GM12878 (cell line): ENCODE measurements at regions not wholly inside any gene's neighbourhood (a gene's known extent, or its start where the extent isn't known, plus 50 kb on each side); places are given as distances from the start of the nearest gene placed in this dataset.
"Not testable (repeated sequence)": the region's sequence is repeated elsewhere in the genome, so short reads cannot be mapped to it uniquely, and the experiment has no call there.

Source experiments
- ATAC-seq: fragments of 200-7000 bp; cut with Tn5 transposase; 3 replicates; pipeline ENCODE4 v1.9.1; 2020; ENCODE audit warnings: mild to moderate bottlenecking, moderate library complexity
- BruUV-seq: library from RNA; stranded (reverse); fragments of 400-500 nt; replicated peaks from 2 replicates; lab custom pipeline; 2021; lab: Mats Ljungman, UMichigan
- CTCF ChIA-PET: fragments of 300-600 bp; sonication (Branson Sonifier 250); formaldehyde crosslinking; extraction: SDS; loops from one replicate; lab custom pipeline; 2021; ENCODE audit warnings: inconsistent platforms; lab: Yijun Ruan, JAX
- POLR2A ChIA-PET: fragments of 350-600 bp; formaldehyde crosslinking; extraction: SDS; loops from one replicate; lab custom pipeline; 2021; ENCODE audit warnings: inconsistent platforms; lab: Charles Lee
- RAD21 ChIA-PET: fragments of 300-600 bp; sonication (Branson Sonifier 250); formaldehyde crosslinking; loops from one replicate; lab custom pipeline; 2023; ENCODE audit warnings: antibody characterized with exemption; ENCODE audit not compliant: unreplicated experiment; lab: Charles Lee
- SMC1A ChIA-PET: fragments of 300-600 bp; sonication (Branson Sonifier 250); formaldehyde crosslinking; loops from one replicate; lab custom pipeline; 2023; ENCODE audit not compliant: unreplicated experiment, uncharacterized antibody; lab: Charles Lee
- DNase-seq: peaks from one replicate; pipeline ENCODE4 v3.0.0-alpha.2; 2011; ENCODE audit warnings: low read depth, low spot score
- FAIRE-seq: peaks from 3 replicates; lab custom pipeline; 2011; peaks lifted over from hg19 to GRCh38; lab: Jason Lieb, UNC
- H2AFZ ChIP-seq: 2 replicates; pipeline ENCODE4 v1.6.0; 2011; ENCODE audit warnings: low read depth, low read length, control low read depth; ENCODE audit not compliant: control insufficient read depth
- H3K27ac ChIP-seq: 2 replicates; pipeline ENCODE4 v1.5.1; 2011; ENCODE audit warnings: control low read depth; ENCODE audit not compliant: control insufficient read depth, insufficient read depth
- H3K27me3 ChIP-seq, 2 experiments: replicated peaks in 1 of 2; 2 replicates each; pipeline versions ENCODE4 v1.6.0 to v1.6.1; 2011; ENCODE audit warnings: low read length in 1 of 2; ENCODE audit not compliant: control insufficient read depth in 2 of 2, insufficient read depth in 2 of 2
- H3K36me3 ChIP-seq, 2 experiments: 2 replicates each; pipeline ENCODE4 v1.5.1; 2011; ENCODE audit warnings: low read length in 1 of 2; ENCODE audit not compliant: control insufficient read depth in 2 of 2, insufficient read depth in 2 of 2
- H3K4me1 ChIP-seq: 2 replicates; pipeline ENCODE4 v1.6.1; 2011; ENCODE audit warnings: mild to moderate bottlenecking, low read length, moderate library complexity, mixed read lengths; ENCODE audit not compliant: control insufficient read depth, insufficient read depth
- H3K4me2 ChIP-seq: 2 replicates; pipeline ENCODE4 v1.6.0; 2011; ENCODE audit warnings: control low read depth; ENCODE audit not compliant: control insufficient read depth, insufficient read depth
- H3K4me3 ChIP-seq: fragments of 200-600 bp; sonication (generic); 2 replicates; pipeline ENCODE4 v1.5.1; 2016
- H3K79me2 ChIP-seq: 2 replicates; pipeline ENCODE4 v1.6.0; 2011; ENCODE audit warnings: low read length; ENCODE audit not compliant: control insufficient read depth, insufficient read depth
- H3K9ac ChIP-seq: 2 replicates; pipeline ENCODE4 v1.8.0; 2011; ENCODE audit warnings: low read length, control low read depth, mixed read lengths; ENCODE audit not compliant: control insufficient read depth, insufficient read depth
- H3K9me3 ChIP-seq: replicated peaks from 3 replicates; pipeline ENCODE4 v1.5.1; 2011; ENCODE audit warnings: mild to moderate bottlenecking, low read length; ENCODE audit not compliant: control insufficient read depth, insufficient read depth
- H4K20me1 ChIP-seq: 2 replicates; pipeline ENCODE4 v1.6.0; 2011; ENCODE audit not compliant: control insufficient read depth, insufficient read depth
- NBN ChIP-seq: fragments of 450-650 bp; IDR thresholded peaks from 2 replicates; pipeline ENCODE4 v1.6.1; 2016
- WGBS: methylation state at CpG from one replicate; pipeline ENCODE4 v1.1.6; 2016; ENCODE audit warnings: low lambda C conversion rate; ENCODE audit not compliant: insufficient replicate concordance, insufficient coverage; ENCODE audit errors: missing lambda C conversion rate; 5-methylcytosine and 5-hydroxymethylcytosine counted together
- in situ Hi-C: fragments of 300-500 bp; cut with MboI; formaldehyde crosslinking; loops from 9 replicates; pipeline ENCODE4 v1.14.3; 2018; ENCODE audit warnings: mixed read lengths
- intact Hi-C: fragments of 100-400 bp; cut with micrococcal nuclease; formaldehyde crosslinking; loops from one replicate; pipeline ENCODE4 v1.14.2; 2022; ENCODE audit not compliant: unreplicated experiment
- TF ChIP-seq, protein P1 (sequence below): fragments of 450-650 bp; IDR thresholded peaks from 2 replicates; pipeline ENCODE4 v1.6.1; 2017; ENCODE audit warnings: borderline replicate concordance

DNA sequence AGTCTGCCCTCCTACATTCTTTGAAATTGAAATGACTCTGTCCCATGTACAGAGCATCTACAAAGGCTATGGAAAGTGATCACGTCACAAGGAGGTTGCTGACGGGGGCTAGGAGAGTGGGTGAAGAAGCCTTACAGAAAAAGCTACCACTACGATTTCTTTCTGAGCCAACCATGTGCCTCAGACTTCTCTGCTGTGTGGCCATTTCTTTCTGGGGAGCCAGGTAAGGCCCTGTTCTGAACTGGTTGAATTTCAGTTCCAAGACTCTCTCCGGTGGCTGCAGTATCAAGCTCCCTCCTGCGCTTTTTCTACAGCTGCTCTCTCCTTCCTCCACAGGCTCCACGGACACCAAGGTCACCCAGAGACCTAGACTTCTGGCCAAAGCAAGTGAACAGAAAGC lies 112.5 kb upstream of the PRSS1 start:
- no peaks in the 10 kb centered on the region for H3K4me1 ChIP-seq
- no peaks in the 10 kb centered on the region for H3K9me3 ChIP-seq
- H3K4me2 ChIP-seq: no peak overlapping the region
- ChIA-PET RAD21 (interaction anchor here (1.0 to 5.8 kb wide), 5 partner anchors 16 to 177 kb away, joined by 3 to 102 read pairs (median 4); no protein-coding TSS in a partner anchor), SMC1A (interaction anchor here (0.6 to 10.0 kb wide), 14 partner anchors 21 to 365 kb away, joined by 3 to 102 read pairs (median 4); no protein-coding TSS in a partner anchor), POLR2A (interaction anchor here (0.5 to 0.7 kb wide), 3 partner anchors 127 to 203 kb away, joined by 3 read pairs; no protein-coding TSS in a partner anchor)
- no peak overlapping the region for H3K9ac ChIP-seq
- H3K27ac ChIP-seq: no peak overlapping the region
- no peak overlapping the region for H3K4me3 ChIP-seq
- H2AFZ ChIP-seq: no peak overlapping the region
- TF ChIP-seq, protein P1, sequence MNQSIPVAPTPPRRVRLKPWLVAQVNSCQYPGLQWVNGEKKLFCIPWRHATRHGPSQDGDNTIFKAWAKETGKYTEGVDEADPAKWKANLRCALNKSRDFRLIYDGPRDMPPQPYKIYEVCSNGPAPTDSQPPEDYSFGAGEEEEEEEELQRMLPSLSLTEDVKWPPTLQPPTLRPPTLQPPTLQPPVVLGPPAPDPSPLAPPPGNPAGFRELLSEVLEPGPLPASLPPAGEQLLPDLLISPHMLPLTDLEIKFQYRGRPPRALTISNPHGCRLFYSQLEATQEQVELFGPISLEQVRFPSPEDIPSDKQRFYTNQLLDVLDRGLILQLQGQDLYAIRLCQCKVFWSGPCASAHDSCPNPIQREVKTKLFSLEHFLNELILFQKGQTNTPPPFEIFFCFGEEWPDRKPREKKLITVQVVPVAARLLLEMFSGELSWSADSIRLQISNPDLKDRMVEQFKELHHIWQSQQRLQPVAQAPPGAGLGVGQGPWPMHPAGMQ: no peak
- no peak for TF ChIP-seq NBN
- TF ChIP-seq, all 136 proteins: peak for 0
- Histone ChIP-seq H3K36me3 (no peaks in the 10 kb centered on the region), H4K20me1 (no peaks in the 10 kb centered on the region), H3K79me2 (no peaks in the 10 kb centered on the region), H3K27me3 (no peaks in the 10 kb centered on the region; a peak in 2 of 4 replicates)
- FAIRE-seq: no peak
- no peak for DNase-seq
- intact Hi-C loops (no loop called here), in situ Hi-C loops (loop anchor here (10.0 kb wide), 1 partner anchor 578 kb away; no protein-coding TSS in a partner anchor)
- no TSS peak for BruUV-seq
- ATAC-seq: no peak
- 25% methylated on average over 6 of the region's 6 CpGs for WGBS
- CTCF ChIA-PET: interaction anchor here (1.2 to 11.6 kb wide), 10 partner anchors 11 to 578 kb away, joined by 3 to 185 read pairs (median 6); no protein-coding TSS in a partner anchor

DNA sequence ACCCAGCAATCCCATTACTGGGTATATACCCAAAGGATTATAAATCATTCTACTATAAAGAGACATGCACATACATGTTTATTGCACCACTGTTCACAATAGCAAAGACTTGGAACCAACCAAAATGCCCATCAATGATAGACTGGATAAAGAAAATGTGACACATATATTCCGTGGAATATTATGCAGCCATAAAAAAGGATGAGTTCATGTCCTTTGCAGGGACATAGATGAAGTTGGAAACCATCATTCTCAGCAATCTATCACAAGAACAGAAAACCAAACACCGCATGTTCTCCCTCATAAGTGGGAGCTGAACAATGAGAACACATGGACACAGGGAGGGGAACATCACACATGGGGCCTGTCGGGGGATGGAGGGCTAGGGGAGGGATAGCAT lies 113.2 kb upstream of the PRSS1 start:
- BruUV-seq, H3K4me1 ChIP-seq, DNase-seq, H2AFZ ChIP-seq, POLR2A ChIA-PET, H3K4me2 ChIP-seq, H3K9ac ChIP-seq, H3K27me3 ChIP-seq, H3K27ac ChIP-seq, FAIRE-seq, H3K79me2 ChIP-seq, H3K36me3 ChIP-seq, intact Hi-C loops, ATAC-seq, H4K20me1 ChIP-seq, H3K4me3 ChIP-seq, H3K9me3 ChIP-seq: not testable (repeated sequence)
- CTCF ChIA-PET: interaction anchor here (1.2 to 11.6 kb wide), 9 partner anchors 11 to 373 kb away, joined by 3 to 185 read pairs (median 7); no protein-coding TSS in a partner anchor
- in situ Hi-C loops: loop anchor here (10.0 kb wide), 1 partner anchor 579 kb away; no protein-coding TSS in a partner anchor
- WGBS: 56% methylated on average over 3 of the region's 3 CpGs
- SMC1A ChIA-PET: interaction anchor here (1.3 to 10.0 kb wide), 5 partner anchors 147 to 245 kb away, joined by 3 to 102 read pairs (median 4); no protein-coding TSS in a partner anchor
- RAD21 ChIA-PET: interaction anchor here (1.4 to 5.8 kb wide), 2 partner anchors 78 to 146 kb away, joined by 4 to 102 read pairs; no protein-coding TSS in a partner anchor
